GM19395 (cell line): ENCODE measurements at regions not wholly inside any gene's neighbourhood (a gene's known extent, or its start where the extent isn't known, plus 50 kb on each side); places are given as distances from the start of the nearest gene placed in this dataset.
A peak's percentile ranks its signal among the peaks of the same experiment; 100 is the strongest.

ENCODE experiments used
- ATAC-seq: cut with Tn5 transposase; IDR thresholded peaks from one replicate; pipeline ENCODE4 v1.9.1; 2021; ENCODE audit warnings: mild to moderate bottlenecking, moderate library complexity; ENCODE audit not compliant: unreplicated experiment

- ATAC-seq: no peak
These were observed 365.5 kb downstream of the FIGN start for GRCh38 chr2:163370169-163370886.

GRCh38 chr2:163369111-163369510 lies 366.7 kb downstream of the FIGN start:
- ATAC-seq: no peak

GRCh38 chr2:163368655-163369054 lies 367.2 kb downstream of the FIGN start:
- no peak for ATAC-seq

- no peak for ATAC-seq
These were observed 367.8 kb downstream of the FIGN start for GRCh38 chr2:163367825-163368582.

- ATAC-seq: no peak
These were observed 371.1 kb downstream of the FIGN start for GRCh38 chr2:163364736-163365135.

- no peak for ATAC-seq
These were observed 382.3 kb downstream of the FIGN start for GRCh38 chr2:163353551-163353950.

- ATAC-seq: no peak
These were observed 383.8 kb downstream of the FIGN start for GRCh38 chr2:163351966-163352365.

GRCh38 chr2:163351143-163351542 lies 384.7 kb downstream of the FIGN start:
- ATAC-seq: no peak

GRCh38 chr2:163348857-163349380 lies 386.9 kb downstream of the FIGN start:
- ATAC-seq: no peak

GRCh38 chr2:163347982-163348856 lies 387.6 kb downstream of the FIGN start:
- no peak for ATAC-seq

- ATAC-seq: peak; percentile 87
These were observed 389.8 kb downstream of the FIGN start for GRCh38 chr2:163345795-163346573.

- no peak for ATAC-seq
These were observed 392.5 kb downstream of the FIGN start for GRCh38 chr2:163343316-163343715.

- ATAC-seq: no peak
These were observed 394.4 kb downstream of the FIGN start for GRCh38 chr2:163341426-163341825.

- ATAC-seq: no peak
These were observed 397.5 kb downstream of the FIGN start for GRCh38 chr2:163338270-163338669.

GRCh38 chr2:163324677-163325076 lies 411.1 kb downstream of the FIGN start:
- ATAC-seq: no peak

- ATAC-seq: no peak
These were observed 416.8 kb downstream of the FIGN start for GRCh38 chr2:163319006-163319405.

GRCh38 chr2:163314712-163315111 lies 421.1 kb downstream of the FIGN start:
- ATAC-seq: no peak

GRCh38 chr2:163312713-163313112 lies 423.1 kb downstream of the FIGN start:
- no peak for ATAC-seq

- ATAC-seq: no peak
These were observed 429.2 kb downstream of the FIGN start for GRCh38 chr2:163306647-163307046.

GRCh38 chr2:163302141-163302540 lies 433.7 kb downstream of the FIGN start:
- no peak for ATAC-seq
